ENCODE measurements at regions not wholly inside any gene's neighbourhood (a gene's known extent, or its start where the extent isn't known, plus 50 kb on each side); places are given as distances from the start of the nearest gene placed in this dataset.
"Not testable (repeated sequence)": the region's sequence is repeated elsewhere in the genome, so short reads cannot be mapped to it uniquely, and the experiment has no call there.

GRCh38 chr6:9361749-9362148, 926.4 kb upstream of the SLC35B3 start:
- no peak for DNase-seq

DNA sequence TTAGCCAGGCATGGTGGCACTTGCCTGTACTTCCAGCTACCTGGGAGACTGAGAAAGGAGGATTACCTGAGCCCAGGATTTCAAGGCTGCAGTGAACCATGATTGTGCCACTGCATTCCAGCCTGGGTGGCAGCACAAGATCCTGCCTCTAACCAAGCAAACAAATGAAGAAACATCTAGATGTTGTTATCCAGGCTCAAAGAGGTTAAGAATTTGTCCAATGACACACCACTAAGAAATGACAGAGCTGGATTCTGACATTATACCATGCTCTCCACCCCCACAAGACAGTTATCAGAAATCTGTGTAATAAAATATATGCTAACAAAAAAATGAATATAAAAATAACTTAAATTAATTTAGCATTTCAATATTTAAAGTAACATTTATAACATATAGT, 925.5 kb upstream of the SLC35B3 start:
- DNase-seq = no peak

DNA sequence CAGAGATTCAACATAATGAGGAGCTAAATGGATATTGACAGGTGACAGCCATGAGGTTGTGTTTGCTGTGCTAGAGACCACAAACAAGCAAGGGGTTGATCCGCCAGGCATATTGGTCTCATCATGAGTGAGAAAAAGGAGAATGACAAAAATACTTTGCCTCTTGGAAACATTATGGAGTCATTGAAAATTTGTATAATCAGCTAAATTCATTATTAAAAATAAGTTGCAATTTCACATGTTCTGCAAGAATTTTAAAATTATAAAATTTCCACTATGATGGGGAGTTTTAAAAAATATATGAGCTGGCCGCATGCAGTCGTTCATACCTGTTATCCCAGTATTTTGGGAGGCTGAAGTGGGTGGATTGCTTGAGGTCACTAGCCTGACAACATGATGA, 912.3 kb upstream of the SLC35B3 start:
- DNase-seq = no peak

DNA sequence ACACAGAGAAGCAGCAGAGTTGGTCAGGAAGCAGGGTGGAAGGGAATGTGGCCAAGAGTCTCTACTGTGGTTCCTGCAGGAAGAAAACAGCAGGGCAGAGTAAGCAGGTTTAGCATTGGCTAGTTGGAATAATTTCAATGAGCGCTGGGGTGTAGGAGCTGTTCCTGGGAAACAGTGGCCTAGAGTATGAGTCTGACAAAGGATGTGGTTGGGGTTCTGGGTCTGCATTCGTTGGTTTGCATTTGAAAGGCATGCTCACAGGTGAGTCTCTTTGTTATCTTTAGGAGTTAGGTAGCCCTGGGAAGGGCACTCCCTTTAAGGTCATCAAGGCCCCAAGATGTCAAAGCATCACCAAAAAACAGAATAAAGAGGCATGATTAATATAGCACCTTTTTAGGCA, 911.6 kb upstream of the SLC35B3 start:
- no peak for DNase-seq

DNA sequence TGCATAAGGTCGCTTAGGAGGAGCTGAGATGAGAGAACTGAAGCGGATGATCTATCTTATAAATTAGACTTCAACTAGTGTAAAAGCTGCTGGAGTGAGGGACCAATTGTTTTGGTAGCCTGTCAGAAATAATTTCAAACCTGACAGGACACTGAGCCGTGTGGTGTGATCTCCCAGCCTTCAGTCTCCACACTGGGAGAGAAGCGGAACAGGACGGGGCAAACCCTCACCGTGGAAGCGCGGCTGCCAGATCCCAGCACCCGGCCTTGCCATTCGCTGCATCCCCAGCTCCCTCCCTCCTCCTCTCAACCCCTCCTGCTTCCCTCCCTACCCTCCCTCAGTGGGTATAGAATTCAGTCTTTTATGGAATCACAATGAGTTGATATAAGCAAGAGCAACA, 900.1 kb upstream of the SLC35B3 start:
- no peak for DNase-seq

DNA sequence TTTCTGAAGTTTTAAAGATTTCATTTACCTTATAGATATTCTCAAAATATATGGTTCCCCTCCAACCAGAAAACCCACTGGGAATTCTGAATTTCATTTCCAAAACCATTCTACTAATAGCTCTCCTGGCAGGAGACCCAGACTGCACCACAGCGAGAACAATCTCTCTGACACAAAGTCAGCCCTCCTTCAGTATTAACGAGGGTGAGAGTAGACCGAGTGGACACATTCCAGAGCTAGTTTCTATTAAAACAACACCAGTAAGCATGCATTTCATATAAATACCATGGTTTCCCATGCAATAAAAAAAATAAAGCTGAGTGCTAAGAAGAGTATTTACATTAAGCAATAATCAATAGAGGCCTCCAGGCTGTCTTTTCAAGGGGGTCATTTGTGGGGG, 899.6 kb upstream of the SLC35B3 start:
- no peak for DNase-seq

- DNase-seq = no peak
Observed at GRCh38 chr6:9332241-9332780, 897.0 kb upstream of the SLC35B3 start.

DNA sequence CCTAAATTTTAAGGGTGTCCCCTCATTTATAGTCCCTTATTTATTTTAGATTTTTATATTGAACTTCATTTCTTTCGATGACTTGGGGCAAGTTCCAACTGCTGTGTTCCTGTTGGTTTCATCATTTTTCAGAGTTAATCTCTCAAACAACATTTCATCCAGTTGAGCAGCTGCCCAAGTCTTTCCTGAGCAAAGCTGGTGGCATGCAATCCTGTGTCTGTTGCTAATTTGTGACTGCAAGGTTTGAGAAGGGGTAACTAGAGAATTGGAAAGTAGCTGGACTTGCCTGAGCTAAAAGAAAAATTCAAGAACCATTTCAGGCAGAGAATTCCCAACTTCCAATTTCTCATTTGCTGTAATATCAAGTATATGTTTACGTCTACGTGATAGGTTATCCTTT, 881.5 kb upstream of the SLC35B3 start:
- DNase-seq = no peak

- DNase-seq = no peak
Observed at GRCh38 chr6:9315966-9316650, 880.8 kb upstream of the SLC35B3 start.

- no peak for DNase-seq
Observed at GRCh38 chr6:9308284-9308683, 872.9 kb upstream of the SLC35B3 start.

DNA sequence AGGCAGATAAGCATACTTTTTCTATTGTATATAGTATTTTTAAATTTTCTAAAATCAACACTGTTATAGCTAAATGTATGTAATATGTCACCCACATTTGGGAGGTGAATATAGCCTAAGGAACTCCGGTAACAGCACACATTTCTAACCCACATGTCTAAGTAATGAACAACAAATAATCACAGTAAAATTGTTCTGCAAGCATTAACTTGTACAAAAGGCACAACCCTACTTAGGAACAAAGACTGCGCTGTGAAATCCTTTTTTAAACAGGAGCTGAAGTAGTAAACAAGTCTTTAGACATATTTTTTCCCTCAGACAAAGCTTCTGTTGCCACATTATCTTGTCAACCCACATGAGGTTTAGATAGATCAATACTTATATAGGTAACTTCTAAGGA, 872.4 kb upstream of the SLC35B3 start:
- DNase-seq = no peak

DNA sequence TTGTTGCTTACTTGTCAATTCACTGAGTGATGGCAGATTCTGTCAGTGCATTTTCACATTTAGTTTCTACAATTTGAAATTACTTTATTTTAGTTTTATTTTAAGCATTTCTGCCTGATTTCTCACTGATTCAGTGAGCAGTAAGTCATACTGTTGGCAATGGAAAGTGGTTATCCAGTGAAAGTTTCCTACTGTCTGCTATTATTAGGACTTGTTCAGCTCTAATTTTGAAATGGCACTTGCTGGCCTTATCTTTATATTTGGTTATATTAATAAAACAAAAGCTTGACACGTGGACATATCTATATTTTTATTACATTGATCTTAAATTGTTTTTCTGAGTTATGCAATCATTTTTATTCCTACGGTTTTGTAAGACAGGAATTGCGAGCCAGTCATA, 871.8 kb upstream of the SLC35B3 start:
- DNase-seq = no peak

DNA sequence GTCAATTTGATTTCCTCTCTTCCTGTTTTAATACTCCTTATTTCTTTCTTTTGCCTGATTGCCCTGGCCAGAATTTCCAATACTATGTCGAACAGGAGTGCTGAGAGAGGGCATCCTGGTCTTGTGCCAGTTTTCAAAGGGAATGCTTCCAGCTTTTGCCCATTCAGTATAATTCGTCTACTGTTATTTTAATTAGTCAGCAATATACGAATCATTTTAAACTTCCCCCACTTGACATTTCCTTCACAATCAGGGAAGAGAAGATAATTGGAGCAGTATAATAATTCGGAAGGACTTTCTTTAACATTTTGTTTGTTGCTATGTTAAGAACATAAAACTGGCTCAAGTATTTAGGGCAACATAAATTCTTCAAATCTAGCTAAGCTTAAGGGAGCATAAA, 860.3 kb upstream of the SLC35B3 start:
- no peak for DNase-seq

- DNase-seq = no peak
Observed at GRCh38 chr6:9292975-9293374, 857.6 kb upstream of the SLC35B3 start.

DNA sequence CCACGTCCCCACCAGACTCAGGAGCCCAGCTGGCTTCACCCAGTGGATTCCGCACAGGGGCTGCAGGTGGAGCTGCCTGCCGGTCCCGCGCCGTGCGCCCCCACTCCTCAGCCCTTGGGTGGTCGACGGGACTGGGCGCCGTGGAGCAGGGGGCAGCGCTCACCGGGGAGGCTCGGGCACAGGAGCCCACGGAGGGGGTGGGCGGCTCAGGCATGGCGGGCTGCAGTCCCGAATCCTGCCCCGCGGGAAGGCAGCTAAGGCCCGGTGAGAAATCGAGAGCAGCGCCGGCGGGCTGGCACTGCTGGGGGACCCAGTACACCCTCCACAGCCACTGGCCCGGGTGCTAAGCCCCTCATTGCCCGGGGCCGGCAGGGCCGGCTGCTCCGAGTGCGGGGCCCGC, 855.0 kb upstream of the SLC35B3 start:
- not testable (repeated sequence) for DNase-seq

GRCh38 chr6:9272671-9273070, 837.3 kb upstream of the SLC35B3 start:
- DNase-seq = no peak

DNA sequence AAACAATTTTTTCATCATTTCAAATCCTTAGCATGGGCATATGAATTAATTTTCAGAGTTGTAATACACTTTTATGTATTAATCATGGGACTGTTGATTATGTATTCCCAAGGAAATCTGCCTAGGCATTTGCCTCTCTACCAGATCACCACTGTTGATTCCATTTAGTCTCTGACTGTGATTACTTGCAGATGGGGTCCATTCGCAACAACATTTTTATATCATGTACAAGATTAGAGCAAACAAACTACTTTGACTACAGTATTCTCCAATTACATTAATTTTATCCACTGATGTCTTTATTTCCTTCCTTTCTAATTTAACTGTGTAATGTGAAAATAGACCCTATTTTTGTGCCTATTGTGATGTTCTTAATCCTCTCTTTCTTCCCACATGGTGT, 831.4 kb upstream of the SLC35B3 start:
- DNase-seq = no peak

DNA sequence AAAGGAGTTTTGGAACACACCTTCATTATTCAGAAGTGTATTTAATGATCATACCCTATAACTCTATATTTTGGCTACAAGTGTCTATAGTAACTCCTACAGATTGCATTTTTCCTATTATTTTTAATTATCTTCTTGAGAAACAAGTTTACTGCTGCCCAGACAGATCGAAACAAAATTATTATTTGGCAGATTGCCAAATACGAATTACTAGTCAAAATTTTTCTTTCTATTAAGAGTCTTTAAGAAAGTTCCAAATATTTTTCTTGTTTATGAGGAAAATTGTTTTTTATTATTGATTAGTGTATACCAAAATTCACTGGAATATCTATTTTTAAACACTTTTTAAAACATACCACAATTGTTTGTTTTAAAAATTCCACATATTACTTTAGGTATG, 821.9 kb upstream of the SLC35B3 start:
- no peak for DNase-seq

DNA sequence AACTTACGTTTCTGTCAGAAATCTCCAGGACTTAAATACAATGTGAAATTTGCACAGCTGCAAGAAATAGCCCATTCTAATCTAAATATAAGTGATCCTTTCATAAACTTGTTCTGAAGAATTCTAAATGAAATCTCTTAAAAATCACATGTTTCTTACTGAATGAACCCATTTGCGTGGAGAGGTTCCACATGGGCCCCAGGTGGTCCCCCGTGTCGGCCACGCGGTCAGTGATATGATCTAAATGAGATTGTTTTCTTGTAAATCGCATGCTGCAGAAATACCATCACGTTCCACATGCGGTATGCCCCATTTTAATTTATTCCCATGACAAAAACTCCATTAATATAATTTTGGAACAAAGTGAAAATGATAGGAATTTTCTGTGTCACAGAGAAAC, 818.9 kb upstream of the SLC35B3 start:
- no peak for DNase-seq

DNA sequence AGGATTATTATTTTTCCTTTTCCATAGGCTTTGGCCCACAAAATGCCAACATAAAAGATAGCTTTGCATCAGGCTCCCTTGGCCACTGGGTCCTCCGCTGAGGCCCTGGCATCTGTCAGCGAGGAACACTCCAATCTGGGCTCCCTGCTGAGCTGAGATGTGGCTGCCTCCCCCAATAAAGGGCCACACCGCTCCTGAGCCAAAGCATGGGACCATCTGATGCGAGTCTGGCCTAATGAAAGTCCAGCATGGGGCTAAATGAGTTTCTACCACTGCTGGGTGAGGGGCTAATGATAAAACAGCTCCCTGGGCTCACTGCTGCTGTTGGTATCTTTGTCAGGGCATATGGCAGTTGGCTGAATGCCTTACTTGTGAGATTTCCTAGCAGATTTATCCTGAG, 817.5 kb upstream of the SLC35B3 start:
- no peak for DNase-seq

GRCh38 chr6:9250852-9251251, 815.5 kb upstream of the SLC35B3 start:
- DNase-seq = no peak

DNA sequence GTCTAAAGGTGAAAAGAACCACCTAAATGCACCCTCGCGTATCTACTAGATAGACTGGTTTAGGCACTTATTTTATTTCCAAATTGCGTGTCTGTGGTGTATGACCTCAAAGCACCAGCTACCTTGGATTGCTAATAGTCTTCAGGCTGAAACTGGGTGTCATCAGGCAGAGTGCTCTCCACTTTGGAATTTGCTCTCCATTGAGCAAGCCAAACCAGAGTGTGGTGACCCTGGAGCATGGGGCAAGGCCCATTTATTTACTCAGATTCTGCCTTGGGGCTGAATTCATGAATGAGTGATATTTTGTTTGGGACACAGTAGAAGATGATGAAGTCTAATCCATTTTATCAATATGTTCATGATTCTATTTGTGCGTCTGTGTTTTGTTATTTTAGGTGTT, 812.8 kb upstream of the SLC35B3 start:
- no peak for DNase-seq

DNA sequence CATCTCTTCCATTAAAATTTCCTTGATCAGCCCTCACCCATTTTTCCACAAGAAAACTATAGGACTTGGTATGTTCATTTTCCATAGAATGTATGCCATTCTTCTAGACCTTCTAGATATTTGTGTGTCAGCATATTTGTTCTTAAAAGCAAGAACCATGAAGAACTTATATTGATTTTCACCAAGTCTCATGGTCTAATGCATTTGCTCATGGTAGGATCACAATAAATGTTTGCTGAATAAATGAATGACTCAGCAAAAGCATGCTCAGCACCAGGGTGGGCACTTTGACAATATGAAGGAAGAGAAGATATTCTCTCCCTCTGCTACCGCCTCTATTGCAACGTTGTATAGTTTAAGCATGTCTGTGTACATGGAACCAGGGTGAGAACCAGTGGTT, 805.5 kb upstream of the SLC35B3 start:
- DNase-seq = no peak

- DNase-seq = no peak
Observed at GRCh38 chr6:9236443-9236842, 801.1 kb upstream of the SLC35B3 start.

- no peak for DNase-seq
Observed at GRCh38 chr6:9233686-9234085, 798.3 kb upstream of the SLC35B3 start.
